Left lung (tissue), 4 donors: ENCODE measurements at regions not wholly inside any gene's neighbourhood (a gene's known extent, or its start where the extent isn't known, plus 50 kb on each side); places are given as distances from the start of the nearest gene placed in this dataset.
"Not testable (repeated sequence)": the region's sequence is repeated elsewhere in the genome, so short reads cannot be mapped to it uniquely, and the experiment has no call there.

ENCODE experiments used
- ATAC-seq: fragments of 200-7000 bp; cut with Tn5 transposase; one replicate; pipeline ENCODE4 v1.9.1; 2020; ENCODE audit warnings: moderate library complexity
- DNase-seq, 4 donors: peaks; one replicate each; pipeline ENCODE4 v3.0.0-alpha.2; 2013 to 2020
- H3K27ac ChIP-seq, 2 donors: fragments of 200-600 bp; sonication (generic) in 1 of 2; one replicate each; pipeline versions ENCODE4 v1.5.0 to v1.8.0; 2020 to 2021
- H3K27me3 ChIP-seq, 2 donors: fragments of 200-600 bp; sonication (generic) in 1 of 2; one replicate each; pipeline versions ENCODE4 v1.5.0 to v1.8.0; 2020 to 2021
- H3K36me3 ChIP-seq, 2 donors: fragments of 200-600 bp; sonication (generic) in 1 of 2; one replicate each; pipeline versions ENCODE4 v1.5.0 to v1.8.0; 2020 to 2021
- H3K4me1 ChIP-seq, 2 donors: fragments of 200-600 bp; one replicate each; pipeline ENCODE4 v1.8.0; 2021
- H3K4me3 ChIP-seq, 2 donors: fragments of 200-600 bp; sonication (generic) in 1 of 2; one replicate each; pipeline versions ENCODE4 v1.5.0 to v1.8.0; 2020 to 2021; ENCODE audit warnings: mild to moderate bottlenecking in 1 of 2
- H3K9me3 ChIP-seq, 2 donors: fragments of 200-600 bp; sonication (generic) in 1 of 2; one replicate each; pipeline versions ENCODE4 v1.5.0 to v1.8.0; 2020 to 2021
- intact Hi-C, 2 donors: fragments of 100-400 bp; cut with DNase I; formaldehyde crosslinking; loops; one replicate each; pipeline versions ENCODE4 v1.11.2 to v1.14.2; 2022
- TF ChIP-seq, protein P1 (sequence below), 2 donors: fragments of 200-600 bp; sonication (generic) in 1 of 2; IDR thresholded peaks; one replicate each; pipeline versions ENCODE4 v1.5.0 to v1.8.0; 2021; ENCODE audit warnings: antibody characterized with exemption in 2 of 2
- donor health status: DM: no; HTN: yes; CAD: no.
- donor health status: DM: no; HTN: no; CAD: no.

- Histone ChIP-seq H3K9me3 (no peaks in the 10 kb centered on the region), H3K36me3 (no peaks in the 10 kb centered on the region), H3K27ac (no peak overlapping the region), H3K4me1 (no peaks in the 10 kb centered on the region), H3K4me3 (no peak overlapping the region), H3K27me3 (no peaks in the 10 kb centered on the region)
- DNase-seq: no peak
- TF ChIP-seq, protein P1, sequence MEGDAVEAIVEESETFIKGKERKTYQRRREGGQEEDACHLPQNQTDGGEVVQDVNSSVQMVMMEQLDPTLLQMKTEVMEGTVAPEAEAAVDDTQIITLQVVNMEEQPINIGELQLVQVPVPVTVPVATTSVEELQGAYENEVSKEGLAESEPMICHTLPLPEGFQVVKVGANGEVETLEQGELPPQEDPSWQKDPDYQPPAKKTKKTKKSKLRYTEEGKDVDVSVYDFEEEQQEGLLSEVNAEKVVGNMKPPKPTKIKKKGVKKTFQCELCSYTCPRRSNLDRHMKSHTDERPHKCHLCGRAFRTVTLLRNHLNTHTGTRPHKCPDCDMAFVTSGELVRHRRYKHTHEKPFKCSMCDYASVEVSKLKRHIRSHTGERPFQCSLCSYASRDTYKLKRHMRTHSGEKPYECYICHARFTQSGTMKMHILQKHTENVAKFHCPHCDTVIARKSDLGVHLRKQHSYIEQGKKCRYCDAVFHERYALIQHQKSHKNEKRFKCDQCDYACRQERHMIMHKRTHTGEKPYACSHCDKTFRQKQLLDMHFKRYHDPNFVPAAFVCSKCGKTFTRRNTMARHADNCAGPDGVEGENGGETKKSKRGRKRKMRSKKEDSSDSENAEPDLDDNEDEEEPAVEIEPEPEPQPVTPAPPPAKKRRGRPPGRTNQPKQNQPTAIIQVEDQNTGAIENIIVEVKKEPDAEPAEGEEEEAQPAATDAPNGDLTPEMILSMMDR (IDR thresholded peaks at IDR 0.05): no peak
- intact Hi-C loops: no loop called here
- ATAC-seq: no peak
Observed at GRCh38 chr5:40112875-40113274, 566.8 kb upstream of the PTGER4 start.

DNA sequence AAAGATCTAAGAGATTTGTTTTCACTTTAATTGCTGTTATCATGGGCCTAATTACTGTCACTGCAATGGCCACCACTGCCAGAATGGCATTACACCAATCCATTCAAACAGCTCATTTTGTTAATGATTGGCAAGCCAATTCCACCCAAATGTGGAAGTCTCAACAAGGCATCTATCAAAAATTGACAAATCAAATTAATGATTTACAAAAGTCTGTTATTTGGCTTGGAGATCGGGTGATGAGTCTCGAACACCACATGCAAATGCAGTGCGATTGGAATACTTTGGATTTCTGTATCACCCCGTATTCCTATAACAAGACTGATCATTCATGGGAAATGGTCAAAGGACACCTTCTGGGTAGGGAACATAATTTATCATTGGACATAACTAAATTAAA, 568.7 kb upstream of the PTGER4 start:
- H3K36me3 ChIP-seq, H3K27ac ChIP-seq, intact Hi-C loops, ATAC-seq, H3K4me1 ChIP-seq, H3K4me3 ChIP-seq, DNase-seq, H3K27me3 ChIP-seq, H3K9me3 ChIP-seq: not testable (repeated sequence)

DNA sequence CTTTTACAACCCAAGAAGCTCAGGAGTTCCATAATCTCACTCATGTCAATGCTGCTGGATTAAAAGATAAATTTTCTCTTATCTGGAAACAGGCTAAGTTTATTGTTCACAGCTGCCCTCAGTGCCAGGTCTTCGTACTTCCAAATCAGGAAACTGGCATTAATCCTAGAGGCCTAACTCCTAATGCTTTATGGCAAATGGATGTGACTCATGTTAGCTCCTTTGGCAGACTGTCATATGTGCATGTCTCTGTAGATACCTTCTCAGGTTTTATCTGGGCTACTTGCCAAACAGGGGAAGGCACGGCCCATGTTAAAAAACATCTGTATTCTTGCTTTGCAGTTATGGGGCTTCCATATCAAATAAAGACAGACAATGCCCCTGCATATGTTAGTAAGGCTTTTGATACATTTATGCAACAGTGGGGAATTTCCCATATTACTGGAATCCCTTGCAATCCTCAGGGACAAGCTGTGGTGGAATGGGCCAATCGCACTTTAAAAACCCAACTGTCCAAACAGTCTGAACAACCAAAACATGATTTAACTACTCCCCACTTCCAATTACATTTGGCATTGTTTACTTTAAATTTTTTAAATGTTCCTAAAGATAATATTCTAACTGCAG, 570.8 kb upstream of the PTGER4 start:
- intact Hi-C loops, ATAC-seq, H3K36me3 ChIP-seq, H3K27me3 ChIP-seq, H3K27ac ChIP-seq, H3K4me1 ChIP-seq, H3K4me3 ChIP-seq, H3K9me3 ChIP-seq: not testable (repeated sequence)
- peak in 1 of 4 donors; percentile 14 for DNase-seq

- DNase-seq, H3K27me3 ChIP-seq, H3K4me3 ChIP-seq, H3K27ac ChIP-seq, intact Hi-C loops, H3K4me1 ChIP-seq, ATAC-seq, H3K9me3 ChIP-seq, H3K36me3 ChIP-seq: not testable (repeated sequence)
Observed at GRCh38 chr5:40107786-40108185, 571.9 kb upstream of the PTGER4 start.

GRCh38 chr5:40106847-40107246, 572.9 kb upstream of the PTGER4 start:
- intact Hi-C loops: no loop called here
- TF ChIP-seq, protein P1 (IDR thresholded peaks at IDR 0.05): no peak
- Histone ChIP-seq H3K4me1 (no peaks in the 10 kb centered on the region), H3K27ac (no peak overlapping the region), H3K9me3 (peaks cover 0 to 14% of the 10 kb centered on the region in 2 donors), H3K4me3 (no peak overlapping the region), H3K27me3 (no peaks in the 10 kb centered on the region), H3K36me3 (no peaks in the 10 kb centered on the region)
- no peak for ATAC-seq
- no peak for DNase-seq

DNA sequence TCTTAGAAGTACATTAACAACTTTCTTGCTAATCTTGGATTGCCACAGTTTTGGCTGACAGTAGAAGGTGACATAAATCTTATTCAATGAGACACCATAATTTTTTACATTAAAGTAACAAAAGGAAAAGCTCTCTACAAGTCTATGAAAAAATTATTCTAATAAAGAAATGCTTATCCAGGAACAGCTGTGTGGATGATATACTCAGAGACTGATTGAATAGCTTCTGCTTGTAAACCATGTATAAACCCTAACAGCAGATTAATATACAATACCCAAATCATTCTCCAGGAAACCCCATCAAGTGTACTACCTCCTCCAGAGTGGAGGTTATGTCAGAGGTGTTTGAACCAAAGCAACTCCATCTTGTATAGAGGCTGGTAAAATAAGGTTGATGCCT, 581.4 kb upstream of the PTGER4 start:
- intact Hi-C loops: no loop called here
- H3K9me3 ChIP-seq: peaks cover 0 to 7% of the 10 kb centered on the region in 2 donors
- no peaks in the 10 kb centered on the region for H3K36me3 ChIP-seq
- DNase-seq: no peak
- no peak overlapping the region for H3K4me3 ChIP-seq
- no peaks in the 10 kb centered on the region for H3K27me3 ChIP-seq
- TF ChIP-seq, protein P1 (IDR thresholded peaks at IDR 0.05): no peak
- no peak for ATAC-seq
- no peak overlapping the region for H3K27ac ChIP-seq
- no peaks in the 10 kb centered on the region for H3K4me1 ChIP-seq

GRCh38 chr5:40093550-40093949, 586.2 kb upstream of the PTGER4 start:
- H3K36me3 ChIP-seq: no peaks in the 10 kb centered on the region
- intact Hi-C loops: no loop called here
- DNase-seq (no peak), ATAC-seq (no peak)
- peaks cover 0 to 39% of the 10 kb centered on the region in 2 donors for H3K9me3 ChIP-seq
- no peaks in the 10 kb centered on the region for H3K27me3 ChIP-seq
- no peak overlapping the region for H3K4me3 ChIP-seq
- TF ChIP-seq, protein P1 (IDR thresholded peaks at IDR 0.05): no peak
- no peaks in the 10 kb centered on the region for H3K4me1 ChIP-seq
- no peak overlapping the region for H3K27ac ChIP-seq
